ENCODE measurements at regions not wholly inside any gene's neighbourhood (a gene's known extent, or its start where the extent isn't known, plus 50 kb on each side); places are given as distances from the start of the nearest gene placed in this dataset.
A peak's percentile ranks its signal among the peaks of the same experiment; 100 is the strongest.
"Not testable (repeated sequence)": the region's sequence is repeated elsewhere in the genome, so short reads cannot be mapped to it uniquely, and the experiment has no call there.

DNA sequence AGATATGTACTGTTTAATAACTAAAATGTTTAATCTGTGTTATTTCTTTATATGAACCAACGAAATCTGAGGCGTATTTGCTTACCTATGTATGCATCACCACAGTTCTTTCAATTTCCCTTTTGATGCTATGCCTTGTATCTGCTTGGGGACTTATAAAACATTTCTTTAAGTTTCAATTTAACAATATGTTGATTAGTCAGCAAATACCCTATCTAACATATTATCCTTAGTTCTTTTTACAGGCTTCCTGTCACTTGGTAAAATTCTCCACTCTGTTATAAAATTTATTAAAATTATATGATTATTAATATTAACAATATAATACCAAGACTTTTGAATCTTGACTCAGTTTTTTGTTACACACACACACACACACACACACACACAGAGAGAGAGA, 174.3 kb downstream of the CPS1 start:
- H3K27ac Mint-ChIP-seq (ENCODE audit: unreplicated experiment), result no peak overlapping the region

DNA sequence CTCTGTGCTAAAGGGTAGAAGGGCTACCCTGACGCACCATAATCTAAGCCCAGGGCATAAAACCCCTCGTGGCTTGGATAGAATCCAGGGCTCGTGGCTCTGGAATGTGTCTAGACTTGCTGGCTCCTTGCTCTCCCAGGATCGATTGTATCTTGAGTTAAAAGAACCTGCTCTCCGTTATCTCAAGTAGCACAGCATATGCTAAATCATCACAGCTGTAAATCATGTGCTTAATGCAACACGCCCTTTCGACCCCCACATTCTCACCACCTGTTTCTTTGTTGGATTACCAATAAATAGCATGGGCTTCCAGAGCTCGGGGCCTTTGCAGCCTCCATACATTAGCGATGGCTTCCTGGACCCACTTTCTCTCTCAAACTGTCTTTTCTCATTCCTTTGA, 190.4 kb downstream of the CPS1 start:
- peak overlapping the region; percentile 75 for H3K27ac Mint-ChIP-seq (ENCODE audit: unreplicated experiment)
- H3K36me3 Mint-ChIP-seq (ENCODE audit: unreplicated experiment); DNase-seq; H3K9me3 Mint-ChIP-seq (ENCODE audit: unreplicated experiment); H3K27me3 Mint-ChIP-seq (ENCODE audit: unreplicated experiment); H3K4me3 Mint-ChIP-seq (ENCODE audit: unreplicated experiment); H3K4me1 Mint-ChIP-seq (ENCODE audit: low read depth, unreplicated experiment): not testable (repeated sequence)

More for the DNA sequence above, 174.3 kb downstream of the CPS1 start:
- Mint-ChIP-seq H3K4me1 (ENCODE audit: low read depth, unreplicated experiment) (no peaks in the 10 kb centered on the region), H3K27me3 (ENCODE audit: unreplicated experiment) (no peaks in the 10 kb centered on the region), H3K9me3 (ENCODE audit: unreplicated experiment) (no peaks in the 10 kb centered on the region), H3K4me3 (ENCODE audit: unreplicated experiment) (no peak overlapping the region), H3K36me3 (ENCODE audit: unreplicated experiment) (no peaks in the 10 kb centered on the region)
- TF ChIP-seq, protein P1, sequence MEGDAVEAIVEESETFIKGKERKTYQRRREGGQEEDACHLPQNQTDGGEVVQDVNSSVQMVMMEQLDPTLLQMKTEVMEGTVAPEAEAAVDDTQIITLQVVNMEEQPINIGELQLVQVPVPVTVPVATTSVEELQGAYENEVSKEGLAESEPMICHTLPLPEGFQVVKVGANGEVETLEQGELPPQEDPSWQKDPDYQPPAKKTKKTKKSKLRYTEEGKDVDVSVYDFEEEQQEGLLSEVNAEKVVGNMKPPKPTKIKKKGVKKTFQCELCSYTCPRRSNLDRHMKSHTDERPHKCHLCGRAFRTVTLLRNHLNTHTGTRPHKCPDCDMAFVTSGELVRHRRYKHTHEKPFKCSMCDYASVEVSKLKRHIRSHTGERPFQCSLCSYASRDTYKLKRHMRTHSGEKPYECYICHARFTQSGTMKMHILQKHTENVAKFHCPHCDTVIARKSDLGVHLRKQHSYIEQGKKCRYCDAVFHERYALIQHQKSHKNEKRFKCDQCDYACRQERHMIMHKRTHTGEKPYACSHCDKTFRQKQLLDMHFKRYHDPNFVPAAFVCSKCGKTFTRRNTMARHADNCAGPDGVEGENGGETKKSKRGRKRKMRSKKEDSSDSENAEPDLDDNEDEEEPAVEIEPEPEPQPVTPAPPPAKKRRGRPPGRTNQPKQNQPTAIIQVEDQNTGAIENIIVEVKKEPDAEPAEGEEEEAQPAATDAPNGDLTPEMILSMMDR (IDR thresholded peaks at IDR 0.05; ENCODE audit: partially characterized antibody, unreplicated experiment), result no peak
- no peak for DNase-seq

DNA sequence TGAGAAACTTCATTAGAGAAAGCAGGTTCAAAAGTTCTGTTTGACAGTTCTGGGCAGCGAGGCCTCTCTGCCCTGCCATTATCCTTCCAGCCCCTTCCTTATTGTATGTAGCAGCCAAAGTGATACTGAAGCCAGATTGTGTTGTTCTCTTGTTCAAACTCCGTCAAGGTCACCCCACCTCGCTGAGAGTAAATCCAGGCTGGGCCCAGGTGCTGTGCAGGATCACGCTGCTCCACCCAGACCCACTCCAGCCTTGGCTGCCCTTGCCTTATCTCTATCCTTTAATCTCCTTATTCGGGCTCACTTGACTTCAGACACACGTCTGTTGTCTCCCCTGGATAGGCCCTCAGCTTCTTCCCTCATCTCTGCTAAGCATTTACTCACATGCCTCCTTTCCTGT, 196.1 kb downstream of the CPS1 start:
- Mint-ChIP-seq H3K36me3 (ENCODE audit: unreplicated experiment) (no peaks in the 10 kb centered on the region), H3K27me3 (ENCODE audit: unreplicated experiment) (no peaks in the 10 kb centered on the region), H3K27ac (ENCODE audit: unreplicated experiment) (no peak overlapping the region), H3K4me1 (ENCODE audit: low read depth, unreplicated experiment) (peaks cover 8% of the 10 kb centered on the region), H3K4me3 (ENCODE audit: unreplicated experiment) (no peak overlapping the region), H3K9me3 (ENCODE audit: unreplicated experiment) (no peaks in the 10 kb centered on the region)
- DNase-seq, result no peak
- TF ChIP-seq, protein P1 (IDR thresholded peaks at IDR 0.05; ENCODE audit: partially characterized antibody, unreplicated experiment), result no peak

DNA sequence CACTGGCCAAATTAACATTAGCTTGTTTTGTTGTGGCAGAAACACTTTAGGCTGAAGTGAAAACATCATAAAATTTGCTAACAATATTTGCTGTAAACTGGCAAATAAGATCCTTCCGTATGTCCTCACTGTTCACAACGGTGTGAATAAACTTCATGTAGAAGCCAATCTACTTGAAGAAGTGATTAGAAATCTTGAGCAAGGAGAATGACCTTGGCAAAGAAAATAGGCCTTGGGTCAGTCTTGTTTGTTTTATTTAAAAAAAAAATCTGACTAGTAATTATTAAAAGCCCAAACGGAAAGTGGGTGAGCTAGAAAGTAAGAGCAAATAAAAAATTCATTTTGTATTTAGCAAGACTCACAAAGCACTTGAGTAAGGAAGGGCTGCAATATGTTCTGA, 197.0 kb downstream of the CPS1 start:
- Mint-ChIP-seq H3K36me3 (ENCODE audit: unreplicated experiment) (no peaks in the 10 kb centered on the region), H3K27ac (ENCODE audit: unreplicated experiment) (no peak overlapping the region), H3K9me3 (ENCODE audit: unreplicated experiment) (no peaks in the 10 kb centered on the region), H3K27me3 (ENCODE audit: unreplicated experiment) (no peaks in the 10 kb centered on the region), H3K4me1 (ENCODE audit: low read depth, unreplicated experiment) (peaks cover 8% of the 10 kb centered on the region), H3K4me3 (ENCODE audit: unreplicated experiment) (no peak overlapping the region)
- DNase-seq, result no peak
- TF ChIP-seq, protein P1 (IDR thresholded peaks at IDR 0.05; ENCODE audit: partially characterized antibody, unreplicated experiment), result no peak

DNA sequence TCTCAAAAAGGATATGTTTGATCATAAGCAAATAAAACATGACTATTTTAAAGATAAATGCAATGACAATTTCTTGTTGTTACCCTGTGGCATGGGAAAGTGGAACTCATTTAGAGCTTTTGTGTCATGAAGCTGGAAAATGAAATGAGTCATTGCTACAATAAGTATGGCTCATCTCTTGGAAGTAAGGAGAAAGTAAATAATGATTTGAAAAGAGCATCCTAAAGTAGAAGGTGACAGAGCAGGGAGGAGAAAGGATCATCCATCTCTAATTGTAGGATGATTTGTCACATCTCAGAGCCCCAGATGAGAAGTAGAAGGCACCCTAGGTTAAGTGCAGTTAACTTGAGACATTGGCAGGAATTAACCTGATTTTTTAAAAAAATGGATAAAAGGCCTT, 200.5 kb downstream of the CPS1 start:
- H3K27me3 Mint-ChIP-seq (ENCODE audit: unreplicated experiment), result no peaks in the 10 kb centered on the region
- DNase-seq, result no peak
- no peak overlapping the region for H3K27ac Mint-ChIP-seq (ENCODE audit: unreplicated experiment)
- no peaks in the 10 kb centered on the region for H3K36me3 Mint-ChIP-seq (ENCODE audit: unreplicated experiment)
- H3K9me3 Mint-ChIP-seq (ENCODE audit: unreplicated experiment), result no peaks in the 10 kb centered on the region
- no peak overlapping the region for H3K4me3 Mint-ChIP-seq (ENCODE audit: unreplicated experiment)
- TF ChIP-seq, protein P1 (IDR thresholded peaks at IDR 0.05; ENCODE audit: partially characterized antibody, unreplicated experiment), result no peak
- H3K4me1 Mint-ChIP-seq (ENCODE audit: low read depth, unreplicated experiment), result peaks cover 8% of the 10 kb centered on the region

Measured in glutamatergic neuron (in vitro differentiated cells).